GM10266 (cell line): ENCODE measurements at regions not wholly inside any gene's neighbourhood (a gene's known extent, or its start where the extent isn't known, plus 50 kb on each side); places are given as distances from the start of the nearest gene placed in this dataset.
"Not testable (repeated sequence)": the region's sequence is repeated elsewhere in the genome, so short reads cannot be mapped to it uniquely, and the experiment has no call there.

Source experiments
- DNase-seq: peaks from one replicate; pipeline ENCODE4 v3.0.0; 2012; ENCODE audit errors: extremely low spot score
- CTCF ChIP-seq: IDR thresholded peaks from 2 replicates; pipeline ENCODE4 v1.5.1; 2012; ENCODE audit warnings: mild to moderate bottlenecking, low read depth; ENCODE audit not compliant: control insufficient read depth, insufficient read depth; ENCODE audit errors: missing control alignments

- TF ChIP-seq CTCF = no peak
- DNase-seq = no peak
Observed at GRCh38 chrX:112931478-112931877, 90.8 kb upstream of the AMOT start.

GRCh38 chrX:112923381-112923780, 82.8 kb upstream of the AMOT start:
- not testable (repeated sequence) for DNase-seq

- TF ChIP-seq CTCF = no peak
- no peak for DNase-seq
Observed at GRCh38 chrX:112913807-112914206, 73.2 kb upstream of the AMOT start.

GRCh38 chrX:112910418-112910817, 69.8 kb upstream of the AMOT start:
- no peak for DNase-seq
- TF ChIP-seq CTCF = no peak

- TF ChIP-seq CTCF = no peak
Observed at GRCh38 chrX:112901869-112902725, 61.5 kb upstream of the AMOT start.

GRCh38 chrX:112896051-112896450, 55.4 kb upstream of the AMOT start:
- DNase-seq = no peak
- TF ChIP-seq CTCF = no peak

More at GRCh38 chrX:112901869-112902725, 61.5 kb upstream of the AMOT start:
- DNase-seq = no peak
